NCI-H748 (cell line): ENCODE measurements at regions not wholly inside any gene's neighbourhood (a gene's known extent, or its start where the extent isn't known, plus 50 kb on each side); places are given as distances from the start of the nearest gene placed in this dataset.

Experiments used
- DNase-seq: peaks from one replicate; lab custom pipeline; 2025; ENCODE audit not compliant: unreplicated experiment; lab: John Stamatoyannopoulos, UW

- no peak for DNase-seq
Measured at GRCh38 chr1:224564454-224565084, 51.5 kb upstream of the CNIH3 start.

GRCh38 chr1:224565186-224565585 is 50.9 kb upstream of the CNIH3 start:
- DNase-seq = no peak

GRCh38 chr1:224565611-224566406 is 50.3 kb upstream of the CNIH3 start:
- no peak for DNase-seq
